ENCODE measurements at regions not wholly inside any gene's neighbourhood (a gene's known extent, or its start where the extent isn't known, plus 50 kb on each side); places are given as distances from the start of the nearest gene placed in this dataset.
A peak's percentile ranks its signal among the peaks of the same experiment; 100 is the strongest.

DNA sequence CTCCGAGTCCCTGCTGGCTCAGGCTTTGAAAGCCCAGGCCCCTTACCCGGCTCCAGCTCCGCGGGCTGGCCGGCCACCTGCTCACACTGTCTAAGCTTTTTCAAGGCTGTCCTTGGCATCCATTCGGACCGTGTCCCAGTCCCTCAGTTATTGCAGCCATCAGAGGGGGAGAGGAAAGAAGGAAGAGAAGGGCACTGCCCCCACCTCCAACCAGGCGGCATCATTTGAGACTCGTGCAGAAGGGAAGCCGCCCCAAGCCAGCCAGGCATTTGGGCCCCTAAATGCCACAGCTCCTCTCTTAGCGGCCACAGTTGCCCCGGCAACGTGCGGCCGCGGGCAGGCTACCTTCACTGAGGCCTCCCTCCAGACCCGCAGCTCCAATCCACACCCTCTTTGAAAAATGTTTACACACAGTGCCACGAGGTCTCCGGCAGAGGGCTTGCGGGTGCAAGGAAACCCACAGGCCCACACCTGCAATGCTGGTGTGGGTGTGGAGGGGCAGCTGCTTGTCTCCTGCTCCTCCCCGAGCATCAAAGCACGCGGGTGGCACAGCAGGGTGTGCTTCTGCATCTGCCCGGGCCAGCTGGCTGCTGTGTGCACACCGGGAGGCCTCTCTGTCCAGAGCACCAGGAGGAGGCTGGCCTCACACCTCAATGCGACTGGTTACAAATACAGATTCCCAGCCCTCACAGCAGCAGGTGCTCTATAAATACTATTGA is 124.4 kb downstream of the CTTN start:
- no peak overlapping the region for H3K4me3 Mint-ChIP-seq (ENCODE audit: low read depth)
- H3K27ac Mint-ChIP-seq = peak overlapping the region; percentile 84
- H3K4me1 Mint-ChIP-seq (ENCODE audit: low read depth) = peaks cover 14% of the 10 kb centered on the region
- no peak for DNase-seq (ENCODE audit: low spot score, unreplicated experiment)
- no peaks in the 10 kb centered on the region for H3K27me3 Mint-ChIP-seq
- TF ChIP-seq, protein P1, sequence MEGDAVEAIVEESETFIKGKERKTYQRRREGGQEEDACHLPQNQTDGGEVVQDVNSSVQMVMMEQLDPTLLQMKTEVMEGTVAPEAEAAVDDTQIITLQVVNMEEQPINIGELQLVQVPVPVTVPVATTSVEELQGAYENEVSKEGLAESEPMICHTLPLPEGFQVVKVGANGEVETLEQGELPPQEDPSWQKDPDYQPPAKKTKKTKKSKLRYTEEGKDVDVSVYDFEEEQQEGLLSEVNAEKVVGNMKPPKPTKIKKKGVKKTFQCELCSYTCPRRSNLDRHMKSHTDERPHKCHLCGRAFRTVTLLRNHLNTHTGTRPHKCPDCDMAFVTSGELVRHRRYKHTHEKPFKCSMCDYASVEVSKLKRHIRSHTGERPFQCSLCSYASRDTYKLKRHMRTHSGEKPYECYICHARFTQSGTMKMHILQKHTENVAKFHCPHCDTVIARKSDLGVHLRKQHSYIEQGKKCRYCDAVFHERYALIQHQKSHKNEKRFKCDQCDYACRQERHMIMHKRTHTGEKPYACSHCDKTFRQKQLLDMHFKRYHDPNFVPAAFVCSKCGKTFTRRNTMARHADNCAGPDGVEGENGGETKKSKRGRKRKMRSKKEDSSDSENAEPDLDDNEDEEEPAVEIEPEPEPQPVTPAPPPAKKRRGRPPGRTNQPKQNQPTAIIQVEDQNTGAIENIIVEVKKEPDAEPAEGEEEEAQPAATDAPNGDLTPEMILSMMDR (IDR thresholded peaks at IDR 0.05; ENCODE audit: unreplicated experiment) = peak; percentile 23
- H3K36me3 Mint-ChIP-seq (ENCODE audit: insufficient read depth) = no peaks in the 10 kb centered on the region
- no peaks in the 10 kb centered on the region for H3K9me3 Mint-ChIP-seq (ENCODE audit: low read depth)

DNA sequence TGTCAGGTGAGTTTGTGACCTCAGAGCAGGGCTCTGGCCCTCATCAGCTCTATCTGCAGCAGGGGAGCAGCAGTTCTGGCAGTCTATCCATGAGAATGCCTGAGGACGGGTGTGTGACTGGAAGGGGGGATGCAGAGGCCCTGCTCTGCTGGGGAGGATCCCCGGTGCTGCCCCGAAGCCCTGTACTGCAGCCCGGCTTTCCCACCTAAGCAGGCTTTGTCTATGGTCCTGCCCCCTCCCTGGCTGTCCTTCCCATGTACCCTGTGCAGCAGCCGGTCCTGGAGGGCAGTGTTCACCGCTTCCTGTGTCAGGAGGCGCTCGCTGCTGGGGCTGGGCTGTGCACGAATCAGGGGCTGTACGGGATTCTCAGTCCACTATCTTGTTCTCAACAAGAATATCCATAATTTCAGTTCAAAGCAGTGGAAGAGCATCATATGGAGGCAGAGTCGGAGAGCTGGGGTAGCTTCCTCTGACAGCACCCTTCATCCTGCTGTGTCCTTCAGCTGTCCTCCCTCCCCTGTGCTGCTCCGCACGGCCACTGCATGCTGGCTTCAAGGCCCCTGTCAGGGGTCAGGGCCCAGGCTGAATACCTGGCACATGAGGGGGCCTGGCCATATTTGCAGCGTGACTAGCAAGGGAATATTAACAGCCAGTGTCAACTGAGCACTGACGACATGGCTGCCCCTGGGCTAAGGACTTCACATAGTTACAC is 125.2 kb downstream of the CTTN start:
- no peaks in the 10 kb centered on the region for H3K36me3 Mint-ChIP-seq (ENCODE audit: insufficient read depth)
- DNase-seq (ENCODE audit: low spot score, unreplicated experiment) = no peak
- no peak overlapping the region for H3K4me3 Mint-ChIP-seq (ENCODE audit: low read depth)
- H3K27me3 Mint-ChIP-seq = no peaks in the 10 kb centered on the region
- peaks cover 14% of the 10 kb centered on the region for H3K4me1 Mint-ChIP-seq (ENCODE audit: low read depth)
- H3K9me3 Mint-ChIP-seq (ENCODE audit: low read depth) = no peaks in the 10 kb centered on the region
- TF ChIP-seq, protein P1 (IDR thresholded peaks at IDR 0.05; ENCODE audit: unreplicated experiment) = no peak
- no peak overlapping the region for H3K27ac Mint-ChIP-seq

DNA sequence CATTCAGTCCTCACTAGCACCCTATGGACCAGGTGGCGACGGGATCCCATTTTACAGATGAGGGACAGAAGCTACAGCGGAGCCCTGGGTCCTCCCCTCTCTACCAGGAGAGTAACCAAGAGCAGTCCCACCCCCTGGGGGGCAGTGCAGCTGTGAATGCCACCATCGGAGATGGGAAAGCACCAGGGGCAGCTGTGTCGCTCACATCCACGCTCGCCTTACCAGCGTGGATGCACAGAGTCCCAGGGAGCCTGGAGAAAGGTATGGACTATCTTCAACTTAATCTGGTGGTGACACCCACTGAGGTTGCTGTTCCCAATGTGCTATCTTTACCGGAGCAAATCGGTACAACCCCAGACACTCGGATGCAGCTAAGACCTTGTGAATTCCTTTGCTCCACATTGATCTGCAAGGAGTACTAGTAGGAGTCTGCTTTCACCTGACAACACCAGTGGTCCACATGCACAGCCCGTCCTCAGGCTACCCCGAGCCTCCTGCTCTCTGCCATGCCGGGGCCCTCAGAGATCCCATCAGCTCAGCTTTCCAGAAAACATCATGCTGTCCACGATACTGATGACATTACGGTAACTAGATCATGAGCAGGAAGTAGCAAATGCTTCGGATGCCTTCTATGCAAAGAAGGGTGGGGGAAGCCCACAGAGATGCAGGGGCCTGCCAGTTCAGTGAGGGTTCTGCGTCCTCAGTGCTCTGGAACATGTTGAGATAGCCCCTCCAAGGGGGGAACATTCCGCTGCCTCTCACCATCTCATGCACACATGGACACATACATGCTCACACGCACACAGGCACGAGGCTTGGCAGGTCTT is 126.0 kb downstream of the CTTN start:
- Mint-ChIP-seq H3K27ac (no peak overlapping the region), H3K36me3 (ENCODE audit: insufficient read depth) (no peaks in the 10 kb centered on the region), H3K4me3 (ENCODE audit: low read depth) (no peak overlapping the region), H3K9me3 (ENCODE audit: low read depth) (no peaks in the 10 kb centered on the region), H3K27me3 (no peaks in the 10 kb centered on the region), H3K4me1 (ENCODE audit: low read depth) (peaks cover 14% of the 10 kb centered on the region)
- DNase-seq (ENCODE audit: low spot score, unreplicated experiment) = no peak
- TF ChIP-seq, protein P1 (IDR thresholded peaks at IDR 0.05; ENCODE audit: unreplicated experiment) = no peak

- Mint-ChIP-seq H3K4me3 (ENCODE audit: low read depth) (no peak overlapping the region), H3K27ac (no peak overlapping the region), H3K9me3 (ENCODE audit: low read depth) (no peaks in the 10 kb centered on the region), H3K36me3 (ENCODE audit: insufficient read depth) (no peaks in the 10 kb centered on the region), H3K4me1 (ENCODE audit: low read depth) (peaks cover 14% of the 10 kb centered on the region), H3K27me3 (no peaks in the 10 kb centered on the region)
- TF ChIP-seq, protein P1 (IDR thresholded peaks at IDR 0.05; ENCODE audit: unreplicated experiment) = no peak
- no peak for DNase-seq (ENCODE audit: low spot score, unreplicated experiment)
These were observed 126.7 kb downstream of the CTTN start for GRCh38 chr11:70525006-70525405.

GRCh38 chr11:70525466-70525865 is 127.1 kb downstream of the CTTN start:
- Mint-ChIP-seq H3K4me3 (ENCODE audit: low read depth) (no peak overlapping the region), H3K27me3 (no peaks in the 10 kb centered on the region), H3K9me3 (ENCODE audit: low read depth) (no peaks in the 10 kb centered on the region)

More at GRCh38 chr11:70525466-70525865, 127.1 kb downstream of the CTTN start:
- Mint-ChIP-seq H3K36me3 (ENCODE audit: insufficient read depth) (no peaks in the 10 kb centered on the region), H3K27ac (no peak overlapping the region), H3K4me1 (ENCODE audit: low read depth) (peaks cover 14% of the 10 kb centered on the region)
- TF ChIP-seq, protein P1 (IDR thresholded peaks at IDR 0.05; ENCODE audit: unreplicated experiment) = no peak
- DNase-seq (ENCODE audit: low spot score, unreplicated experiment) = no peak
